ENCODE measurements at regions not wholly inside any gene's neighbourhood (a gene's known extent, or its start where the extent isn't known, plus 50 kb on each side); places are given as distances from the start of the nearest gene placed in this dataset.

- no peak for TF ChIP-seq CTCF (IDR thresholded peaks at IDR 0.05 in 8 of 11, conservative IDR thresholded peaks at IDR 0.05 in 3 of 11)
- TF ChIP-seq POLR2A (IDR thresholded peaks at IDR 0.05) = no peak
- no peak for TF ChIP-seq POLR2AphosphoS5 (IDR thresholded peaks at IDR 0.05)
These were observed 732.9 kb downstream of the MTRR start for GRCh38 chr5:8601831-8602354.
